Uterus (tissue), 3 donors: ENCODE measurements at regions not wholly inside any gene's neighbourhood (a gene's known extent, or its start where the extent isn't known, plus 50 kb on each side); places are given as distances from the start of the nearest gene placed in this dataset.

Source experiments
- DNase-seq, 2 donors: peaks; one replicate each; pipeline ENCODE4 v3.0.0-alpha.2; 2019 to 2020
- H3K27ac ChIP-seq, 2 donors: fragments of 200-600 bp; sonication (generic); 1 replicate in 1 of 2; 2 replicates in 1 of 2; pipeline ENCODE4 v1.5.1; 2016 to 2018
- H3K27me3 ChIP-seq, 2 donors: fragments of 200-600 bp; sonication (generic); one replicate each; pipeline ENCODE4 v1.5.1; 2018 to 2019; ENCODE audit warnings: control low read depth in 1 of 2
- H3K36me3 ChIP-seq, 2 donors: fragments of 200-600 bp; sonication (generic); one replicate each; pipeline ENCODE4 v1.5.1; 2019; ENCODE audit warnings: control low read depth in 1 of 2
- H3K4me1 ChIP-seq, 2 donors: fragments of 200-600 bp; sonication (generic); one replicate each; pipeline ENCODE4 v1.5.1; 2018 to 2019; ENCODE audit warnings: control low read depth in 1 of 2
- H3K4me3 ChIP-seq, 2 donors: fragments of 200-600 bp; sonication (generic); 1 replicate in 1 of 2; 2 replicates in 1 of 2; pipeline ENCODE4 v1.5.1; 2018 to 2019; ENCODE audit warnings: mild to moderate bottlenecking in 1 of 2
- H3K9me3 ChIP-seq, 2 donors: fragments of 200-600 bp; sonication (generic); one replicate each; pipeline ENCODE4 v1.5.1; 2019; ENCODE audit warnings: control low read depth in 1 of 2
- POLR2A ChIP-seq, 2 donors: fragments of 450-650 bp; IDR thresholded peaks; one replicate each; pipeline ENCODE4 v1.6.1; 2016; ENCODE audit warnings: antibody characterized with exemption in 2 of 2, mild to moderate bottlenecking in 1 of 2, moderate library complexity in 1 of 2
- intact Hi-C: fragments of 100-400 bp; cut with DNase I; formaldehyde crosslinking; loops from one replicate; pipeline ENCODE4 v1.15.1; 2023; ENCODE audit warnings: low total_unique reads
- TF ChIP-seq, protein P1 (sequence below), 4 experiments: fragments of 200-600 bp in 2 of 4; fragments of 450-650 bp in 2 of 4; sonication (generic) in 2 of 4; IDR thresholded peaks; one replicate each; pipeline ENCODE4 v1.5.1; 2016 to 2019; ENCODE audit warnings: antibody characterized with exemption in 4 of 4, mild to moderate bottlenecking in 2 of 4, moderate library complexity in 1 of 4
- donor health status: DM: yes; HTN: yes; CAD: no.

DNA sequence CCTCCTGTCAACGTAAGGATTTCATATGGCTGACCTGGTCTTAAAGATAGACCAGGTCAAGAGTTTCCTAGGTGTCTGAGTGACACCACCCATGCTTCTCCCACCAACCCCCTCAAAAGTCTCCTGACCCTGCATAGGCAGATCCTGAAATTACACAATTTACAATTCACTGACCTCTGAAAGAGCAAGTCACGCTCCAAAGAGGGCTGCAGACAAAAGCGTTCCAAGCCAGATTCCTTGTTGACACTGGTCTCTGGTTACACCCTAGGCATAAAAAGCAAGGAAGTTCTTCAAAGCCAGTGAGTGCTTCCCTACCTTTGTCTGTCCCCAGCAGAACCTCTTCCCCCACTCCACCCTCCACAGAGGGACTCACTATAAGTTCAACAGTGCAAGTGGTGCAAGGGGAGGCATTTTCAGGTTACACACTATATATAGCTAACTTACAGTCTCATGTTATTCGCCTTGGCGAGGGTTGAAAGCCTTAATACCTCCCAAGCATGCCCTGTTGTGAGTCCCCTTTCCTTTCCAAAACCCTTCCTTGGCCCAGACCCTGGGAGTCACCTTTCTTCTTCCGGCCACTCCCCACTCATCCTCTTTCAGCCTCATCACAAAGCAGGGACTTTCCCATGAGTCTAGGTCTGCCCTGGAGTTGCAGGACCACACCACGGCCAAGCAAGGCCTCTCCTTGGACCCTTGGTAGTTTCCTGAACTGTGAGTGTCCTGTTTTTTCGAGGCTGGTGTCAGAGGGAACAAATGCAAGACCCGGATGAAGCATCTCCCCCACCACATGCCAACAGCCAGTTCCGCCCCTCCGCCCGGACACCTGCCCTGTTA is 58.0 kb upstream of the KLF3 start:
- no peaks in the 10 kb centered on the region for H3K36me3 ChIP-seq
- H3K27me3 ChIP-seq = no peaks in the 10 kb centered on the region
- no peaks in the 10 kb centered on the region for H3K4me1 ChIP-seq
- TF ChIP-seq POLR2A (IDR thresholded peaks at IDR 0.05) = no peak
- TF ChIP-seq, protein P1, sequence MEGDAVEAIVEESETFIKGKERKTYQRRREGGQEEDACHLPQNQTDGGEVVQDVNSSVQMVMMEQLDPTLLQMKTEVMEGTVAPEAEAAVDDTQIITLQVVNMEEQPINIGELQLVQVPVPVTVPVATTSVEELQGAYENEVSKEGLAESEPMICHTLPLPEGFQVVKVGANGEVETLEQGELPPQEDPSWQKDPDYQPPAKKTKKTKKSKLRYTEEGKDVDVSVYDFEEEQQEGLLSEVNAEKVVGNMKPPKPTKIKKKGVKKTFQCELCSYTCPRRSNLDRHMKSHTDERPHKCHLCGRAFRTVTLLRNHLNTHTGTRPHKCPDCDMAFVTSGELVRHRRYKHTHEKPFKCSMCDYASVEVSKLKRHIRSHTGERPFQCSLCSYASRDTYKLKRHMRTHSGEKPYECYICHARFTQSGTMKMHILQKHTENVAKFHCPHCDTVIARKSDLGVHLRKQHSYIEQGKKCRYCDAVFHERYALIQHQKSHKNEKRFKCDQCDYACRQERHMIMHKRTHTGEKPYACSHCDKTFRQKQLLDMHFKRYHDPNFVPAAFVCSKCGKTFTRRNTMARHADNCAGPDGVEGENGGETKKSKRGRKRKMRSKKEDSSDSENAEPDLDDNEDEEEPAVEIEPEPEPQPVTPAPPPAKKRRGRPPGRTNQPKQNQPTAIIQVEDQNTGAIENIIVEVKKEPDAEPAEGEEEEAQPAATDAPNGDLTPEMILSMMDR (IDR thresholded peaks at IDR 0.05) = no peak
- intact Hi-C loops = no loop called here
- DNase-seq = no peak
- no peaks in the 10 kb centered on the region for H3K9me3 ChIP-seq
- no peak overlapping the region for H3K27ac ChIP-seq
- no peak overlapping the region for H3K4me3 ChIP-seq

- TF ChIP-seq, protein P1 (IDR thresholded peaks at IDR 0.05) = no peak
- TF ChIP-seq POLR2A (IDR thresholded peaks at IDR 0.05) = no peak
- no peak overlapping the region for H3K27ac ChIP-seq
- intact Hi-C loops = no loop called here
Observed at GRCh38 chr4:38606587-38606905, 57.5 kb upstream of the KLF3 start.

DNA sequence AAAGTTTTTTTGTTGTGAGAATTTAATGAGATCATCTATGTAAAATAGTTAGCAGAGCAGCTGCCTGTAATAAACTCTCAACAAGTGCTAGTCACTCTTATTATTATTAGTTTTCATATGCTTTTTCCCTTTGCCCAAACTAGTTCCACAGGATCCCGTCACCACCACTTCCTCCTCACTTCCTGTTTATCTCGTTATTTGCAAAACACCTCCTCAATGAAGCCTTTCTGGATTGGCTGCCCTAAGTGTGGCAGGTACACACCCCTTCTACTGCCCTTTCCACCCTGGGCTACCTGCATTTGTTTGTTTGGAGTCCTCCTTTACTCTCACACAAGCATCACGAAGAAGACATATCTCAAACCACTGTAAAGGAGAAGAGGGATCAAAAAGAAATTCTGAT is 54.4 kb upstream of the KLF3 start:
- TF ChIP-seq, protein P1 (IDR thresholded peaks at IDR 0.05) = no peak
- TF ChIP-seq POLR2A (IDR thresholded peaks at IDR 0.05) = no peak
- Histone ChIP-seq H3K27ac (no peak overlapping the region), H3K9me3 (no peaks in the 10 kb centered on the region), H3K36me3 (no peaks in the 10 kb centered on the region), H3K4me1 (no peaks in the 10 kb centered on the region), H3K27me3 (no peaks in the 10 kb centered on the region), H3K4me3 (no peak overlapping the region)
- intact Hi-C loops = no loop called here
- DNase-seq = no peak

More at GRCh38 chr4:38606587-38606905, 57.5 kb upstream of the KLF3 start:
- no peak overlapping the region for H3K4me3 ChIP-seq
- H3K4me1 ChIP-seq = no peaks in the 10 kb centered on the region
- no peaks in the 10 kb centered on the region for H3K9me3 ChIP-seq
- no peaks in the 10 kb centered on the region for H3K27me3 ChIP-seq
- H3K36me3 ChIP-seq = no peaks in the 10 kb centered on the region
- DNase-seq = no peak

DNA sequence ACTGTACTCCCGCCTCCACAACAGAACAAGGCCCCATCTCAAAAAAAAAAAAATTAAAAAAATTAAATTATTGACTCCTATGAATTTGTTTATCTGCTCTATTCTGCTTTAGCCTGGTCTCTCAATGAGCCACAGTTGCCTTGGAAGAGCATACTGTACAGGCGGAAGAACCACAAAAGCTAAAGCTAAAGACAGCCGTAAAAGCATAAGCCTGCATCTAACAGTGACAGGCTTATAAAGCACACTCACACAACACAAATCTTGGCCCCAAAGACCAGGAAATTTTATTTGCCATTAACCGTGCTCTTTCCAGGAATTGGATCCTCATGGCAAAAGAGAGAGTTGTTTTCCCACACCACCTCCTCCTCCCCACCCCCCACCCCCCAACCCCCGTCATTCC is 53.5 kb upstream of the KLF3 start:
- TF ChIP-seq POLR2A (IDR thresholded peaks at IDR 0.05) = no peak
- TF ChIP-seq, protein P1 (IDR thresholded peaks at IDR 0.05) = no peak

GRCh38 chr4:38610966-38611431 is 53.0 kb upstream of the KLF3 start:
- intact Hi-C loops = no loop called here
- Histone ChIP-seq H3K4me3 (no peak overlapping the region), H3K4me1 (no peaks in the 10 kb centered on the region), H3K9me3 (no peaks in the 10 kb centered on the region), H3K36me3 (no peaks in the 10 kb centered on the region), H3K27ac (no peak overlapping the region), H3K27me3 (no peaks in the 10 kb centered on the region)
- no peak for DNase-seq
- TF ChIP-seq POLR2A (IDR thresholded peaks at IDR 0.05) = no peak
- TF ChIP-seq, protein P1 (IDR thresholded peaks at IDR 0.05) = no peak

More for the DNA sequence above, 53.5 kb upstream of the KLF3 start:
- DNase-seq = no peak
- no peaks in the 10 kb centered on the region for H3K27me3 ChIP-seq
- H3K4me3 ChIP-seq = no peak overlapping the region
- intact Hi-C loops = no loop called here
- no peaks in the 10 kb centered on the region for H3K9me3 ChIP-seq
- H3K4me1 ChIP-seq = no peaks in the 10 kb centered on the region
- H3K27ac ChIP-seq = no peak overlapping the region
- H3K36me3 ChIP-seq = no peaks in the 10 kb centered on the region
